GM21528 (cell line): ENCODE measurements at regions not wholly inside any gene's neighbourhood (a gene's known extent, or its start where the extent isn't known, plus 50 kb on each side); places are given as distances from the start of the nearest gene placed in this dataset.

Experiments used
- ATAC-seq: cut with Tn5 transposase; IDR thresholded peaks from one replicate; pipeline ENCODE4 v1.9.1; 2021; ENCODE audit warnings: mild to moderate bottlenecking, moderate library complexity; ENCODE audit not compliant: unreplicated experiment, low FRiP score

DNA sequence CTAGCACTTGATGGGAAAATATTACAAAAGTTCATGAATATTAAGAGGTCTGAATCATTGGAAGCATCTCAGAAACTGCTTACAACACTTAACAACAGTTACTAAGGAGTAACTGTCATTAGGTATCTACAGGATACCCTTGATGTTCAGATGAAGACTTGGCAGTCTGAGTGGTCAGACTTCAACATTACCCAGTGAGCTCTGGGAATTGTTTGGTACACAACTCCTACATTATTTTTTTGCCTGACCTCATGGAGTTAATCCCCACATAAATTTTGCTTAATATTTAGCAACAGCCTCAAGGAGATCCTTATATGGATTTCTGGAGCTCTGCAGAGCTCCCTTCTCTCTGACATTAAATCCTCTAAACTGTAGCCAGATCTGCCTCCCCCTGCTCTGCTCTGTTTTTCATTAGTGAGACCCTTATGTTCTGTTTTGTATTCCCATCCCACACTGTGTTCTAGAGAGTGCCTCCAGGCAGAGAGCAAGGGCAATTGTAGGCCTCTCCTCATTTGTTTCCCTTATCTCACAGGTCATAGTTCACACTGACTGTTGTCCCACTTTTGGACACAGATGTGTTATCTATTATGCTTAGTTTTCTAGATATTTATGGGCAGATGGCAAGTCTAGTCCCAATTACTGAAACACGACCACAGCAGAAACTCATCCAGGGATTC lies 368.8 kb downstream of the GASK1B start:
- no peak for ATAC-seq

DNA sequence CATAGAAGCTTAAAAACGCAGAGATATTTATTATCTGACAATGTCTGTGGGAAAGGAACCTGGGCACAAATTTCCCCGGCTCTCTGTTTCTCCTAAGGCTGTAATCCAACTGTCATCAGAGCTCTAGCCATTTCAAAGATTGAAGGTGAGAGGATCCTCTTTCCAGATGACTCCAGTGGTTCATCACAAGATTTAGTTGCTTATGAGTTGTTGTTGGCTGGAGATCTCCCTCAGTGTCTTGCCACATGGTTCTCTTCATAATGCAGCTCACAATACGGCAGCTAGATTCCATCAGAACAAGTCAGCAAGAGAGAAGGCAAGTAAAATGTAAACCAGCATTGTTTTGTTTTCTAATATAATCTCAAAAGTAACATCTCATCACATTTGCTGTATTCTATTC lies 369.4 kb downstream of the GASK1B start:
- ATAC-seq: no peak

DNA sequence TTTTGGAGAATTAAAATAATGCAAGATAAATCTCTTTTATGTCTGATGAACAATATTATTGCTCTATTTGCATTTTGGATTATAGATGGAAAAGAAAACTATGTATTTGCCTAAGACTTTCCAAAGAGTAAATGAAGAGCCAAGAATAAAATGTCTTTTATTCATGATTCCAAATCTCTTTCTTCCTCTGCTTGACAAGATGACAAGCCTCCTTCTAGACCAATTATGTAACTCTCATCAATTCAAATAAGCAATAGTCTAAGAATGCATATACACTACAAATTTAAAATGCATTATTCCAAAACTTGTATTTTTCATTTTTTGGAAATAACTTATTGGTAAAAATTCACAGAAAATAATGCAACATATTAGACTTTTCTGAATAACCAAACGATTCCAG lies 377.3 kb downstream of the GASK1B start:
- ATAC-seq: no peak

DNA sequence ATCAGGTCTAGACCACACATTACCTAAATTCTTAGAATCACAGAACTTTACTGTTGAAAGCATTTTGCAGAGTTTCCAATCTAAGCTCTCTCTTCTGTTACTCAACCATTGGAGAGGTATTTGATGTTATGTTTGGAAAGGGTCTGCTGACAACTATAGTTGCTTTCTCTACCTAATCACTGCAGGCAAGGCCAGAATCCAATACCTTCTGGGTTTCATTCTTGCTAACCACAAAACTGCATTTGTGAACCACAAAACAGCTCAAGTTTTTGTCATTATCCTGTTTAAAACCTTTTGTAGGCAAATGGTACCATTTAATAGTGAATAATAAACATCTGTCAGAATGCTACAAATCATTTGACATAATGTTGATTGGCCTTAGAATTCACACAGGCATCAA lies 380.1 kb downstream of the GASK1B start:
- ATAC-seq: no peak

DNA sequence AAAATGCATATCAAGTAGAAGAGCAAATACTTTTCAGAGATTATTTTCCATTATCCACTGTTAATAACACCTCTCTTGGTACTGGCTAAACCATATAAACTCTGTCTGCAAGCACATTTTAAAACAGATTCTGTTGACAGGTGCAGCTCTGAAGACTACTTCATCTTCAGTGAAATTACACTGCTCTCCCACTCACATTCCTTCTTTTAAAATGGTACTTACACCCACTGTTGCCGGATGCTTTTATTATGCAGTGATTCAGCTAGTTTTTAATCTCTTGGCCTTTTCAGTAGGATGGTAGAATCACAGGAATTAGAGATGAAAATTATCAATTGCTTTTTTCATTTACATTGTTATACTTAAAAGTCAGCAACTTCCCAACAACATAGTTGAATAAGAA lies 381.6 kb downstream of the GASK1B start:
- no peak for ATAC-seq

DNA sequence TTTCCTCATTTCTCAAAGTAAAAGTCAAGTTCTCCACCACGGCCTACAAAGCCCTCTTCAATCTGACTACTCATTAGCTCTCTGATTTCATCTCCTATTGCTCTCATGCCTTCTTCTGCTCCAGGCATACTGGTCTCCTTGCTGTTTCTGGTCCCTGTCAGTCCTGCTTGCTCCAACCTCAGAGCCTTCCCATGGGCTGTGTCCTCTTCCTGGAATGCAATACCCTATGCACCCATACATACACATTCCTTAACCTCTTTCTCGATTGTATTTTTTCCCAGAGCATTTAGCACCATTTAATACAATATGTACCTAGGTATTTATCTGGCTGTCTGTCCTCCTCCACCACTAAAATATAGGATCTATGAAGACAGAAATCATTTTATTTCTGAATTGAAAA lies 385.2 kb downstream of the GASK1B start:
- ATAC-seq: no peak

DNA sequence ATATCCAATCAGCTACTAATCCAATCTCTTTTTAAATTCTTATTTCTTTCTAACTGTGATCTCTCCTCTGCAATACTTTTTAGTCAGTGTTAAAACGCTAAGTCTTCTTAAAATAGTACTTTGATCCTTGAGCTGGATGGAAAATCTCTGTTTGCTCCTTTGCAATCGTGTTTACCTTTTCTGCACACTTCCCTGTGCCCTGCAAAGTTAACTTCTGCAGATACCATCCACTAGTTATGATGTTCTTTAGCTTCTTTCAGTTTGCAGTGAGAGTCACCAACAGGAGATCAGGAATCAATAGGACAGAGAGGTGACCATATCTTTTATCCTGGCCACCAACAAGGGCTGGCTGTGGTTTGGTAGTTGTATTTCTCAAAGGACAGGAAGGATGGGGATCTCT lies 391.5 kb downstream of the GASK1B start:
- no peak for ATAC-seq

DNA sequence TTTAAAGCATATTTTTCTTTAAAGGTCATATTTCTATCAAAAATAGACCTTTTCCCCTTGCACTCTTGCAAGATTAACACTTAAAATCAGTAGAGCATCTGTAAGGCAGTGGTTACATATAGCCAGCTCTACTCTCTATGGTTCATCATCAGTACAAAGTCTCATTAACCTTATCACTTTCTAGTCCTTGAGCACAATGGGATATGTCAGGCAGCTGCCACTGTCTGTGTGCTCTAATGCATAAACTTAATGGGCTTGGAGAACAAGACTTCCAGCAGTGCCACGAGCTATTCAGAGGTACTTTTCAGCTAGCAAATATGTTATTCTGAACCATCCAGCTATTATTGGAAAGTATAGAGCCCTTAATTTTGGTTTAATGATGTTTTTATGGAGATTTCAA lies 393.7 kb downstream of the GASK1B start:
- ATAC-seq: no peak

DNA sequence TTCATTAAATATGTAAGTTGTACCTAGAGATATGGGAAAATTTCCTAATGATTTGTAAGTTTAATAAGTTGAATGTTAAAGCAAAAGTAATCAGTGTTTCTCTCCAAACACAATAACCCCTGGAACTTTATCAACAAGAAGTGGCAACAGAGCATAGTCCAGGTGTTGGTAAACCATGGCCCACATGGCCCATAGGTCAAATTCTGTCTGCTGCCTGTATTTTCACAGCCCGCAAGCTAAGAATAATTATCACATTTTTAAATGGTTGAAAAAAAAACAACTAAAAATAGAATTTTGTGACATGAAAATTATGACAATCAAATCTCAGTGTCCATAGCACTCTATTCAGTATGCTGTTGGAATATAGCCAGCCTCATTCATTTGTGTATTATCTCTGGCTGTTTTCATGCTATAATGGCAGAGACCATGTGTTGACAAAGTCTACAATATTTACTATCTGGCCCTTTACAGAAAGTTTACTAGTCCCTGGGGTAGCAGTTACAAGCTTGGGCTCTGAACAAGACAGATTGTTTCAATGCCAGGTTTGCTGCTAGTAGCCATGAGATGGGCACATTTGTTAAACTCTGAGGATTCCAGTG lies 395.8 kb downstream of the GASK1B start:
- no peak for ATAC-seq

DNA sequence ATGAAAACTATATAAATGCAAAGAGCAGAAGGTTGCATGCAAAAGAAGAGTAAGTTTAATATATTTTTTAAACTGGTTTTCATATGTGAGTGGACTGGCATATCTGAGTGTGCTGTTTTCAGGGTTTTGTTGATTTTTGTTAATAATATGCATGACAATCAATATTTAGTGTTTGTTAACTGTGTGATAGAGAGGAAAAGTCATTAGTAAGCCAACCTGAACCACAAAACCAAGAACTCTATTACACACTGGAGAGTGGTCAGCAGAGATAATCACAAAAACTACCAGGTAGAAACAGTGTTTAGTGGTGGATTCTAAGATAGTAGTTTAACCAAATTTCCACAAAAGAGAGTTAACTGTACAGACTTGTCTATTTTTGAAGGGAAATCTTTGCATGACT lies 396.9 kb downstream of the GASK1B start:
- no peak for ATAC-seq

DNA sequence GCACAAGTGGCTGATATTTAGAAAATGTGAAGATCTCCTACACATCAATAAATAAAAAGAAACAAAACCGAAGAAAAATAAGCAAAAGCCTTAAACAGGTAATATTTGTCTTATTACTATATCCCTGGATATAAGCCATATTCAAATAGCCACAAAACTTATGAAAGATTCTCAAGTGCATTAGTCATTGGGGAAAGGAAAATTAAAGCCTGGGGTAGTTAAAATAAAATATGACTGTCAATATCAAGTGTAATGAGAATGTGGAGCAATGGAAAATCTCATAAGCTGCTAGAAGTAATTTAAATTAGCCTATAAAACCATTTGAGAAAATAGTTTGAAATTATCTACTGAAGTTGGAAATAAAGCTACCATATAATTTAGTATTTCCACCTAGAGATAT lies 399.9 kb downstream of the GASK1B start:
- ATAC-seq: no peak

DNA sequence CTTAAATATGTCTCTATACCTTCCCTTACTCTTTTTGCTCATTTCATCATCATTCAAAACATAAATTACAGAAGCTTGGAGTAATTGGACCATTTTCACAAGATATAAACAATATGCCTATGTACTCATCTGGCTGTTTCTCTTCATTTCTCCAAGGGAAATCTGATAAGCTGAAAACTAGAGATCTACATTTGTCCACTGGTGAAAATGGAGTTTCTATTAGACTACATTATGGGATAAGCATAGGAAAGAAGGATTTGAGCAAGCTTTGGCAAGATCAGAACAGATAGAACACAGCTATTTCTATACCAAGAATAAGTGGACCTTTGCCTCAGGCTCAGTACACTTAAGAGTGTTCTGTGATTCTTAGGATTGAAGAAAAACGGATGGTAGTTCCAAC lies 404.4 kb downstream of the GASK1B start:
- no peak for ATAC-seq

DNA sequence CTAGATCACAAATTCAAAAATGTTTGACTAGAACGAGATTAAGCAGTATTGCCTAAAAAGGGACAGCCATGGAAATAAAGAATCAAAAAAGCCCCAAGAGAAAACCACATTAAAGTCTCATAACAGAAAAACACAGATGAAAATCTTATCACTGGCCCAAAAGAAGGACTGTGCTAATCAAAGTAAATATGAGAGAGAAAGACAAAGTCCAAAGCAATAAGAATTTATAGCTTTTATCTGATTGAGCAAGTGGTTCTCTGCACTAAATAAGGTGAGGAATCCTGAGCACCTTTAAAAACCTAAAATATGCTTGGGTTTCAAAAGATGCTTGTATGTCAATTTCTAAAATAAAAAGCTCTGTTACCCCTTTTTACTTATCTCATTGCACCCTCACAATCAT lies 409.3 kb downstream of the GASK1B start:
- ATAC-seq: no peak

DNA sequence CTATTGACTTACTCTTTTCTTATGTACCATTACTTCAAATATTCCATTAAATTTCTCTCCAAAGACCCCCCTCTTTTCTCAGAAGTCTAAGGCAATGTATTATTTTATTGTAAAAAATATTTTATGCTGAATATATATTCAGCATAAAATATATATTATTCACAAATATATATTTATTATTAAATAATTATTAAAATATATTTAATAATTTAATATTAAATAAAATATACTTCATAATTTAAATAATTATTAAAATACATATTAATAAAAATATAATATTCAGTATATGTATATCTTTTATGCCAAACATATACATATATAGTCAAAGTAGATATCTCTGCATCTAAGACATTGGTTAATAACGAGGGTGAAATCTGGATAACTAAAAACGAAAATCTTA lies 418.4 kb downstream of the GASK1B start:
- ATAC-seq: no peak

DNA sequence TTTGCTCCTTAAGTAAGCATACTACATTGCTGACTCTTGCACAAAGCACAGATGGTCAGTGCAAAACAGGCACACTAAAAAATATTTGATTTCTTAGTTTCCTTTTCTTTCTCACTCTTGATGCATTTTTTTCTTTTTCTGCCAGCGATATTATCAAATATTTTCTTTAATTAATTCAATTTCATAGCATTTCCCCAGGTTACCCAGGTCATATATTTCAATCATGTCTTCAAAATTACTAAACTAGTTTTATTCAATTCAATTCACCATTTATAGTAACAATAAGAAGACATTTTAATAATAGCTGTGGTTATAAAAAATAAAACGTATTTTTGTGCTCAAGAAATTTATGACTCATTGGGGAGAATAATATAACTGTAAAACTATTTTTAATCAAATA lies 421.2 kb downstream of the GASK1B start:
- ATAC-seq: no peak

DNA sequence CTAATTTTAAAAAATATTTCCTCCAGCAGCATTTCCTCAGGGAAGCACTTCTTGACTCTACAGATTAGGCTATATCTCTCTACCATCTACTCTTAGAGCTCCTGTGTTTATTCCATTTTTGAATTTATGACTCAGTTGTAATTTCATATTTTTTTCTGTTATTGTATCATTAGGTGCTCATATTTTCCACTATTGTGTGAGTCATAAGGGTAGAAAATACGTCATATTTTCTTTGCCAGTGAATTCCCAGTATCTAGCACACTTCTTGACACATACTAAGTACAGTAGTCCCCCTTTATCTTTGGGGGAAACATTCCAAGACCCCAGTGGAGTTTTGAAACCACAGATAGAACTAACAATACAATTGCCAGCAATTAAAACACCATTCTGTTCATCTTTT lies 431.2 kb downstream of the GASK1B start:
- ATAC-seq: no peak

DNA sequence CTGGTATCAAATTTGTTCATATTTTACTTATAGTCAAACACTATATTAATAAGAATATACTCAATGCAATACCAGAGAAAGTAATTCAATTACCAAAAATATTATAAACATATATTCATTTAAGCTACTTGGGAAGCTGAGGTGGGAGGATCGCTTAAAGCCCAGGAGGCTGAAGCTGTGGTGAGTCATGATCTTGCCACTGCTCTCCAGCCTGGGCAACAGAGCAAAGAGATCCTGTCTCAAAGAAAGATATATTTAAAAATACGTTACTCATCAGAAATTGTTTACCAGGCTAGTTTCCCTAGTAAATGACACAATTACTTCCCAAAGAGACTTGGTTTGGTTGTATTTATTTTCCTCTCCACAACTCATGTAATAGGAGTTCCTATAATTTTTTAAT lies 433.6 kb downstream of the GASK1B start:
- no peak for ATAC-seq

DNA sequence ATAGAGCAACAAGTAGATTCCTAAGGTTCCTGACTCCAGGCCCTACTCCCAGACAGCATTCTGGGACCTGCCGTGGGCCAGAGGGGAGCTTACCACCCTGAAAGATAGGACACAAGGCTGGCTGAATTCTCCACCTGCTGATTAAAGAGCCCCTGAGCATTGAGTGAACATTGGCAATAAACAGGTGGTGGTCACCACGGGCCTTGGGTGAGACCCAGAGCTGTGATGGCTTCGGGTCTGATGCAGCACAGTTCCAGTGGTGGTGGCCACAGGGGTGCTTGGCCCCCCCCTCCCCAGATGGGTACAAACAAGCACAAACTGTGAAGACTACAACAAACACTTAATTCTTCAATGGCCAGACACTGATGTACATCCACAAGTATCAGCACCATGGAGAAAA lies 444.6 kb downstream of the GASK1B start:
- ATAC-seq: no peak

DNA sequence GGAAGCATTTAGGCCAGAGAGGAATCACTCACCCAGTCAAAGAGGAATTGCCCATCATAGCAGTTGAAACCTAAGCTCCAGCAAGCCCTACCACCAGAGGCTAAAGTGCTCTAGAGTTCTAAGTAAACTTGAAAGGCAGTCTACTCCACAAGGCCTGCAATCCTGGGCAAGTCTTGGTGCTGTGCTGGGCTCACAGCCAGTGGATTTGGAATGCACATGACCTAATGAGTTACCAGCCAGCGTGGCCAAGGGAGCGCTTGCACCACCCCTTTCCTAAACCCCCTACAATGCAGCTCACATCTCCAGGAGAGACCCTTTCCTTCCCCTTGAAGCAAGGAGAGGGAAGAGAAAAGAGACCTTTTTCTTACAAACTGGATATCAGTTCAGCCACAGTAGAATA lies 445.7 kb downstream of the GASK1B start:
- ATAC-seq: no peak

DNA sequence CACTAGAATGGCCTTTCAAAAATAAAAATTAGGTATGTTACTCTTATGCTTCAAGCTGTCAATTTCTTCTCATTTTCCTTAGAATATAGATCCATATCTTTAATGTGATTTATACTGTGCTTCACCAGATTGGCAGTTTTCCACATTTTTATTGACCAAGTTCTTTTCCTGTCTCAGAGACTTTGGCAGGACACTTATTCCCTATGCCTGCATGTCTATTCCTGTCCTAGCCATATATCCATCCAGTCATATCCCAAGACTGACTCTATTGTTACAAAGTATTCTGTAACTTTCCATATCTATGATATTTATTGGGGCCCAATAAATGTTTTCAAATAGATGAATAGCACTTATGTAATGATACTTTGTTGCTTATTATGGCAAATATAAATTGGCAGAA lies 450.7 kb downstream of the GASK1B start:
- no peak for ATAC-seq

DNA sequence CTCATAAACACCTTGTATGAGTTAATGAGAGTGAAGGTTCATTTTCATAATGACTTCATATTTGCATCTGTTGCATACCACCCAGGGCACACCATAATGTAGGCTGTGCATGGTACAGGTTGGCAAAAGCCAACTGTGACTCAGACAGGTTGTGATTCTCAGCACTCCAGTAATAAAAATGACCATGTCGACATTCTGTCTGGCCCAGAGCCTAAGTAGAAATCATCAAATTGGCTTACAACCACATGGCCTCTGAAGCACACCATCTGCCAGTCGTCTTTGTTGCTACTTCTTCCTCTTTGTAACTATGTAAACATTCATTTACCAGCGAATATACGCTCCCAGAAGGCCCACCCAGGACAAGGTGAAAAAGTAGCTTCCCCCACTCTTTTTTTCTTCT lies 459.5 kb downstream of the GASK1B start:
- ATAC-seq: no peak

DNA sequence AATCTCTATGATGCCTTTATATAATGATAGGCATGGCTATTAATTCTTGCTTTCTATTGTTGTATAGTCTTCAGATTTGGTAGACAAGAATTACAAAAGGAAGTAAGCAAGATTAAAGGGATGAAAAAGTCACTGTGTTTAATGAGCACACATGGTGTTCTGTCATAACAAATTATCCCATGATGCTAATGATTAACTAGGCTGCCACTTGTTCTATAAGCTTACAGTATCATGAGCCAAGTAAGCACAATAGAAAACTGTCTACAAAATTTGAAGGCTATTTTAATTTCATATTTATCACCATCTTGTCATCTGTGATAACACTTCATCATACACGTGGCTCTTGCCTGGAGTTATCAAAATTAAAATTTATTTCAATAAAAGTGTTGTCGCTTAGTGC lies 466.7 kb downstream of the GASK1B start:
- no peak for ATAC-seq

DNA sequence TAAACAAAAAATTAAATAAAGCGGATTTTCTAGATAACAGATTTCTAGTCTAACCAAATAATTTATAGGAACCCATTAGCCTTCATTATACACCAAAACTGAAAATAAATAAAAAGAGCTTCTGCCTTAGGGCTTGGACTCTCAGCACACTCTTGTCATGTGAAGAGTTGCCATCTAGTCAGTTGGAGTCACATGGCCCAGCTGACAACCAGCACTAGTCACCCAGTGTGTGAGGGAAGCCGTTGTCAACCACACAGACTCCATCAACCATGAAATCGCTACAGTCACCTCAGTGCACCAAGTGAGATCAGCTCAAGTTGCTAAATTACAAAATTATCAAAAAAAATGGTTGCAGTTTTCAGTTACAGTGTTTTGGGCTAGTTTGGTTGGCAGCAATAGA lies 470.0 kb downstream of the GASK1B start:
- ATAC-seq: no peak
